ENCODE measurements at regions not wholly inside any gene's neighbourhood (a gene's known extent, or its start where the extent isn't known, plus 50 kb on each side); places are given as distances from the start of the nearest gene placed in this dataset.
A peak's percentile ranks its signal among the peaks of the same experiment; 100 is the strongest.
"Not testable (repeated sequence)": the region's sequence is repeated elsewhere in the genome, so short reads cannot be mapped to it uniquely, and the experiment has no call there.

GRCh38 chr3:5692446-5692845, 504.9 kb downstream of the EDEM1 start:
- no peaks in the 10 kb centered on the region for H3K36me3 ChIP-seq (ENCODE audit: control insufficient read depth, insufficient read depth, low read length)
- H3K27me3 ChIP-seq (ENCODE audit: control insufficient read depth, insufficient read depth, low read length): no peaks in the 10 kb centered on the region
- H3K27ac ChIP-seq (ENCODE audit: low read depth, low read length): no peak overlapping the region
- H3K9me3 ChIP-seq (ENCODE audit: control insufficient read depth, insufficient read depth, low read length): no peaks in the 10 kb centered on the region
- 81% methylated on average over 4 of the region's 7 CpGs for WGBS (ENCODE audit: insufficient coverage)
- no peaks in the 10 kb centered on the region for H3K4me1 ChIP-seq (ENCODE audit: control insufficient read depth, insufficient read depth, low read length)
- DNase-seq (ENCODE audit: low read depth in 4 of 6, low spot score in 6 of 6): no peak
- no peak overlapping the region for H3K4me3 ChIP-seq (ENCODE audit: low read depth, low read length)

- no CpG with 5 or more reads among the region's 1 CpG for WGBS (ENCODE audit: insufficient coverage)
- DNase-seq (ENCODE audit: low read depth in 4 of 6, low spot score in 6 of 6): no peak
These were observed 506.8 kb downstream of the EDEM1 start for GRCh38 chr3:5694266-5694665.

GRCh38 chr3:5698851-5699250, 511.3 kb downstream of the EDEM1 start:
- 96% methylated on average over 9 of the region's 9 CpGs for WGBS (ENCODE audit: insufficient coverage)
- no peaks in the 10 kb centered on the region for H3K27me3 ChIP-seq (ENCODE audit: control insufficient read depth, insufficient read depth, low read length)
- DNase-seq (ENCODE audit: low read depth in 4 of 6, low spot score in 6 of 6): no peak

More at GRCh38 chr3:5694266-5694665, 506.8 kb downstream of the EDEM1 start:
- no peak overlapping the region for H3K4me3 ChIP-seq (ENCODE audit: low read depth, low read length)
- no peaks in the 10 kb centered on the region for H3K9me3 ChIP-seq (ENCODE audit: control insufficient read depth, insufficient read depth, low read length)
- no peaks in the 10 kb centered on the region for H3K27me3 ChIP-seq (ENCODE audit: control insufficient read depth, insufficient read depth, low read length)
- H3K27ac ChIP-seq (ENCODE audit: low read depth, low read length): no peak overlapping the region
- H3K4me1 ChIP-seq (ENCODE audit: control insufficient read depth, insufficient read depth, low read length): no peaks in the 10 kb centered on the region
- H3K36me3 ChIP-seq (ENCODE audit: control insufficient read depth, insufficient read depth, low read length): no peaks in the 10 kb centered on the region

GRCh38 chr3:5699313-5699712, 511.8 kb downstream of the EDEM1 start:
- Histone ChIP-seq H3K4me3 (ENCODE audit: low read depth, low read length) (no peak overlapping the region), H3K27ac (ENCODE audit: low read depth, low read length) (no peak overlapping the region), H3K9me3 (ENCODE audit: control insufficient read depth, insufficient read depth, low read length) (no peaks in the 10 kb centered on the region), H3K4me1 (ENCODE audit: control insufficient read depth, insufficient read depth, low read length) (no peaks in the 10 kb centered on the region), H3K36me3 (ENCODE audit: control insufficient read depth, insufficient read depth, low read length) (no peaks in the 10 kb centered on the region), H3K27me3 (ENCODE audit: control insufficient read depth, insufficient read depth, low read length) (no peaks in the 10 kb centered on the region)
- WGBS (ENCODE audit: insufficient coverage): 93% methylated on average over 3 of the region's 6 CpGs
- no peak for DNase-seq (ENCODE audit: low read depth in 4 of 6, low spot score in 6 of 6)

More at GRCh38 chr3:5698851-5699250, 511.3 kb downstream of the EDEM1 start:
- no peaks in the 10 kb centered on the region for H3K36me3 ChIP-seq (ENCODE audit: control insufficient read depth, insufficient read depth, low read length)
- no peaks in the 10 kb centered on the region for H3K9me3 ChIP-seq (ENCODE audit: control insufficient read depth, insufficient read depth, low read length)
- H3K4me3 ChIP-seq (ENCODE audit: low read depth, low read length): no peak overlapping the region
- no peak overlapping the region for H3K27ac ChIP-seq (ENCODE audit: low read depth, low read length)
- H3K4me1 ChIP-seq (ENCODE audit: control insufficient read depth, insufficient read depth, low read length): no peaks in the 10 kb centered on the region

GRCh38 chr3:5699811-5700210, 512.3 kb downstream of the EDEM1 start:
- Histone ChIP-seq H3K4me1 (ENCODE audit: control insufficient read depth, insufficient read depth, low read length) (no peaks in the 10 kb centered on the region), H3K9me3 (ENCODE audit: control insufficient read depth, insufficient read depth, low read length) (no peaks in the 10 kb centered on the region), H3K4me3 (ENCODE audit: low read depth, low read length) (no peak overlapping the region), H3K27ac (ENCODE audit: low read depth, low read length) (no peak overlapping the region), H3K36me3 (ENCODE audit: control insufficient read depth, insufficient read depth, low read length) (no peaks in the 10 kb centered on the region), H3K27me3 (ENCODE audit: control insufficient read depth, insufficient read depth, low read length) (no peaks in the 10 kb centered on the region)
- no CpG with 5 or more reads among the region's 2 CpGs for WGBS (ENCODE audit: insufficient coverage)
- DNase-seq (ENCODE audit: low read depth in 4 of 6, low spot score in 6 of 6): no peak

GRCh38 chr3:5701005-5701404, 513.5 kb downstream of the EDEM1 start:
- WGBS (ENCODE audit: insufficient coverage): 80% methylated on average over 2 of the region's 2 CpGs
- not testable (repeated sequence) for H3K27me3 ChIP-seq (ENCODE audit: control insufficient read depth, insufficient read depth, low read length); H3K4me1 ChIP-seq (ENCODE audit: control insufficient read depth, insufficient read depth, low read length); H3K4me3 ChIP-seq (ENCODE audit: low read depth, low read length); H3K36me3 ChIP-seq (ENCODE audit: control insufficient read depth, insufficient read depth, low read length); H3K9me3 ChIP-seq (ENCODE audit: control insufficient read depth, insufficient read depth, low read length); DNase-seq (ENCODE audit: low read depth in 4 of 6, low spot score in 6 of 6); H3K27ac ChIP-seq (ENCODE audit: low read depth, low read length)

GRCh38 chr3:5707794-5708193, 520.3 kb downstream of the EDEM1 start:
- no peaks in the 10 kb centered on the region for H3K4me1 ChIP-seq (ENCODE audit: control insufficient read depth, insufficient read depth, low read length)
- no peaks in the 10 kb centered on the region for H3K36me3 ChIP-seq (ENCODE audit: control insufficient read depth, insufficient read depth, low read length)
- WGBS (ENCODE audit: insufficient coverage): 88% methylated on average over 2 of the region's 2 CpGs
- no peak for DNase-seq (ENCODE audit: low read depth in 4 of 6, low spot score in 6 of 6)
- no peak overlapping the region for H3K27ac ChIP-seq (ENCODE audit: low read depth, low read length)
- H3K27me3 ChIP-seq (ENCODE audit: control insufficient read depth, insufficient read depth, low read length): no peaks in the 10 kb centered on the region
- no peak overlapping the region for H3K4me3 ChIP-seq (ENCODE audit: low read depth, low read length)
- H3K9me3 ChIP-seq (ENCODE audit: control insufficient read depth, insufficient read depth, low read length): no peaks in the 10 kb centered on the region

GRCh38 chr3:5709714-5710113, 522.2 kb downstream of the EDEM1 start:
- Histone ChIP-seq H3K27me3 (ENCODE audit: control insufficient read depth, insufficient read depth, low read length) (no peaks in the 10 kb centered on the region), H3K4me1 (ENCODE audit: control insufficient read depth, insufficient read depth, low read length) (no peaks in the 10 kb centered on the region), H3K27ac (ENCODE audit: low read depth, low read length) (no peak overlapping the region), H3K4me3 (ENCODE audit: low read depth, low read length) (no peak overlapping the region), H3K36me3 (ENCODE audit: control insufficient read depth, insufficient read depth, low read length) (no peaks in the 10 kb centered on the region), H3K9me3 (ENCODE audit: control insufficient read depth, insufficient read depth, low read length) (no peaks in the 10 kb centered on the region)
- 100% methylated on average over 1 of the region's 2 CpGs for WGBS (ENCODE audit: insufficient coverage)
- no peak for DNase-seq (ENCODE audit: low read depth in 4 of 6, low spot score in 6 of 6)

GRCh38 chr3:5710718-5711117, 523.2 kb downstream of the EDEM1 start:
- Histone ChIP-seq H3K4me3 (ENCODE audit: low read depth, low read length) (no peak overlapping the region), H3K4me1 (ENCODE audit: control insufficient read depth, insufficient read depth, low read length) (no peaks in the 10 kb centered on the region), H3K9me3 (ENCODE audit: control insufficient read depth, insufficient read depth, low read length) (no peaks in the 10 kb centered on the region), H3K36me3 (ENCODE audit: control insufficient read depth, insufficient read depth, low read length) (no peaks in the 10 kb centered on the region), H3K27ac (ENCODE audit: low read depth, low read length) (no peak overlapping the region), H3K27me3 (ENCODE audit: control insufficient read depth, insufficient read depth, low read length) (no peaks in the 10 kb centered on the region)
- 79% methylated on average over 3 of the region's 3 CpGs for WGBS (ENCODE audit: insufficient coverage)
- DNase-seq (ENCODE audit: low read depth in 4 of 6, low spot score in 6 of 6): no peak

GRCh38 chr3:5717254-5717653, 529.7 kb downstream of the EDEM1 start:
- Histone ChIP-seq H3K4me1 (ENCODE audit: control insufficient read depth, insufficient read depth, low read length) (no peaks in the 10 kb centered on the region), H3K36me3 (ENCODE audit: control insufficient read depth, insufficient read depth, low read length) (no peaks in the 10 kb centered on the region), H3K4me3 (ENCODE audit: low read depth, low read length) (no peak overlapping the region), H3K27ac (ENCODE audit: low read depth, low read length) (no peak overlapping the region), H3K27me3 (ENCODE audit: control insufficient read depth, insufficient read depth, low read length) (no peaks in the 10 kb centered on the region), H3K9me3 (ENCODE audit: control insufficient read depth, insufficient read depth, low read length) (no peaks in the 10 kb centered on the region)
- peak in 2 of 6 donors; percentile 12 to 87 for DNase-seq (ENCODE audit: low read depth in 4 of 6, low spot score in 6 of 6)
- no CpG with 5 or more reads among the region's 1 CpG for WGBS (ENCODE audit: insufficient coverage)
